Uterus (tissue), 2 donors: ENCODE measurements at regions not wholly inside any gene's neighbourhood (a gene's known extent, or its start where the extent isn't known, plus 50 kb on each side); places are given as distances from the start of the nearest gene placed in this dataset.

ENCODE experiments used
- POLR2A ChIP-seq, 2 donors: fragments of 450-650 bp; IDR thresholded peaks; one replicate each; pipeline ENCODE4 v1.6.1; 2016; ENCODE audit warnings: antibody characterized with exemption in 2 of 2, mild to moderate bottlenecking in 1 of 2, moderate library complexity in 1 of 2
- TF ChIP-seq, protein P1 (sequence below), 4 experiments: fragments of 200-600 bp in 2 of 4; fragments of 450-650 bp in 2 of 4; sonication (generic) in 2 of 4; IDR thresholded peaks; one replicate each; pipeline ENCODE4 v1.5.1; 2016 to 2019; ENCODE audit warnings: antibody characterized with exemption in 4 of 4, mild to moderate bottlenecking in 2 of 4, moderate library complexity in 1 of 4

GRCh38 chr9:79936336-79936735, 364.6 kb downstream of the TLE4 start:
- TF ChIP-seq, protein P1, sequence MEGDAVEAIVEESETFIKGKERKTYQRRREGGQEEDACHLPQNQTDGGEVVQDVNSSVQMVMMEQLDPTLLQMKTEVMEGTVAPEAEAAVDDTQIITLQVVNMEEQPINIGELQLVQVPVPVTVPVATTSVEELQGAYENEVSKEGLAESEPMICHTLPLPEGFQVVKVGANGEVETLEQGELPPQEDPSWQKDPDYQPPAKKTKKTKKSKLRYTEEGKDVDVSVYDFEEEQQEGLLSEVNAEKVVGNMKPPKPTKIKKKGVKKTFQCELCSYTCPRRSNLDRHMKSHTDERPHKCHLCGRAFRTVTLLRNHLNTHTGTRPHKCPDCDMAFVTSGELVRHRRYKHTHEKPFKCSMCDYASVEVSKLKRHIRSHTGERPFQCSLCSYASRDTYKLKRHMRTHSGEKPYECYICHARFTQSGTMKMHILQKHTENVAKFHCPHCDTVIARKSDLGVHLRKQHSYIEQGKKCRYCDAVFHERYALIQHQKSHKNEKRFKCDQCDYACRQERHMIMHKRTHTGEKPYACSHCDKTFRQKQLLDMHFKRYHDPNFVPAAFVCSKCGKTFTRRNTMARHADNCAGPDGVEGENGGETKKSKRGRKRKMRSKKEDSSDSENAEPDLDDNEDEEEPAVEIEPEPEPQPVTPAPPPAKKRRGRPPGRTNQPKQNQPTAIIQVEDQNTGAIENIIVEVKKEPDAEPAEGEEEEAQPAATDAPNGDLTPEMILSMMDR (IDR thresholded peaks at IDR 0.05): no peak
- no peak for TF ChIP-seq POLR2A (IDR thresholded peaks at IDR 0.05)
